H1 (cell line): ENCODE measurements at regions not wholly inside any gene's neighbourhood (a gene's known extent, or its start where the extent isn't known, plus 50 kb on each side); places are given as distances from the start of the nearest gene placed in this dataset.

Source experiments
- ATF2 ChIP-seq: IDR thresholded peaks from 2 replicates; pipeline ENCODE4 v1.6.1; 2012; ENCODE audit warnings: low read length, inconsistent platforms
- BRCA1 ChIP-seq: IDR thresholded peaks from 2 replicates; pipeline ENCODE4 v1.6.1; 2012; ENCODE audit warnings: low read depth, low read length, improper control_type of control experiment
- CHD7 ChIP-seq: fragments of 300-600 bp; sonication (generic); IDR thresholded peaks from 2 replicates; pipeline ENCODE4 v1.7.1; 2012; ENCODE audit warnings: low read length, moderate library complexity, mild to moderate bottlenecking, inconsistent platforms; ENCODE audit not compliant: insufficient replicate concordance
- HDAC6 ChIP-seq: IDR thresholded peaks from one replicate; pipeline ENCODE4 v1.7.1; 2012; ENCODE audit warnings: low read depth, mild to moderate bottlenecking, inconsistent platforms, low read length, moderate library complexity
- KDM4A ChIP-seq: IDR thresholded peaks from one replicate; pipeline ENCODE4 v1.7.1; 2012; ENCODE audit warnings: low read depth, mild to moderate bottlenecking, moderate library complexity, low read length, inconsistent platforms; ENCODE audit not compliant: severe bottlenecking
- MAX ChIP-seq: IDR thresholded peaks from 2 replicates; pipeline ENCODE4 v1.6.1; 2012; ENCODE audit warnings: inconsistent platforms
- RBBP5 ChIP-seq: IDR thresholded peaks from 2 replicates; pipeline ENCODE4 v1.7.1; 2012; ENCODE audit warnings: low read depth, mild to moderate bottlenecking, inconsistent platforms, low read length, moderate library complexity, borderline replicate concordance
- SIX5 ChIP-seq: IDR thresholded peaks from 2 replicates; pipeline ENCODE4 v1.6.1; 2011; ENCODE audit warnings: mild to moderate bottlenecking, low read depth, low read length
- SUZ12 ChIP-seq: fragments of 200-600 bp; sonication (generic); IDR thresholded peaks from 2 replicates; pipeline ENCODE4 v1.6.1; 2012; ENCODE audit warnings: mild to moderate bottlenecking, inconsistent platforms, low read length, moderate library complexity, mixed read lengths

DNA sequence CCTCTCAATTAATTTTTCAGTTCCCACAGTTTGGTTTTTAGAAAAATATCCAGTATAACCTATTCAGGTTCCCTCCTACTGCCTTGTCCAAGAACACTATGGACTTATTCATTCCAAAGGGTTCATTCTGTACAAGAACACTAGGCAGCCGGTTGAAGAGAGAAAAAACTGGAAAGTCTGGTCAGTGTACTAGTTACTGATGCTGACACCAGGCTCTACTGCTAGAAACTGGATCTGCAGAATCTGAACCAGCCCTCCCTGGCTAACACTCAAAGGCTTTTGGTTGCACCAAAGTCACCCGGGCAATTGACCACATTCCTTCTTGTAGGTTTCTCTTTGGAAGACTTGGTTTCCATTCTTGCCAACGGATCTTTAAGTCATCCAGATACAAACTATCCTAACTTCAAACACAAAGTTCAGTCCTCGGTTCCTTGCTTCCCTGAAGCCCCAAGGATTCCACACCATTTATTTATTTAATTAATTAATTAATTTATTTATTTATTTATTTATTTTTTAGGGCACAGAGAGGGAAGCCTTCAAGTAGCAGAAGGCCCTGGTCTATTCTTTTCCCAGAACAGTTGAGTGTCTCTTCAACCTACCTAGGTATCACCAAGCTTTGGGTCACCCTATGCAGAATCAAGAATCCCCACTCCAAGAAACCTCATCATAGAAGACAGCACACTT is 268.1 kb downstream of the ADGB start (continued):
- no peak for TF ChIP-seq CHD7
- TF ChIP-seq HDAC6, result no peak
- no peak for TF ChIP-seq SIX5
- no peak for TF ChIP-seq BRCA1
- TF ChIP-seq MAX, result no peak
- no peak for TF ChIP-seq RBBP5
- no peak for TF ChIP-seq ATF2
- no peak for TF ChIP-seq SUZ12
- no peak for TF ChIP-seq KDM4A
